Activated T-cell treated with anti-CD3 and anti-CD28 coated beads, Interleukin-2, amount 50 U/mL, for 24 hours (primary cell): ENCODE measurements at regions not wholly inside any gene's neighbourhood (a gene's known extent, or its start where the extent isn't known, plus 50 kb on each side); places are given as distances from the start of the nearest gene placed in this dataset.

Source experiments
- DNase-seq: peaks from one replicate; pipeline ENCODE4 v3.0.0-alpha.2; 2020
- H3K27ac Mint-ChIP-seq: 2 replicates; pipeline ENCODE4 v1.8.0; 2020; ENCODE audit warnings: mild to moderate bottlenecking, mixed read lengths
- H3K27me3 Mint-ChIP-seq: 2 replicates; pipeline ENCODE4 v1.8.0; 2020; ENCODE audit warnings: mixed read lengths
- H3K36me3 Mint-ChIP-seq: 2 replicates; pipeline ENCODE4 v1.8.0; 2020; ENCODE audit warnings: low read depth, mixed read lengths
- H3K4me1 Mint-ChIP-seq: 2 replicates; pipeline ENCODE4 v1.8.0; 2020; ENCODE audit warnings: low read depth, mixed read lengths
- H3K4me3 Mint-ChIP-seq: 2 replicates; pipeline ENCODE4 v1.8.0; 2020; ENCODE audit warnings: mild to moderate bottlenecking, moderate library complexity, mixed read lengths
- H3K9me3 Mint-ChIP-seq: 2 replicates; pipeline ENCODE4 v1.8.0; 2020; ENCODE audit warnings: mixed read lengths

DNA sequence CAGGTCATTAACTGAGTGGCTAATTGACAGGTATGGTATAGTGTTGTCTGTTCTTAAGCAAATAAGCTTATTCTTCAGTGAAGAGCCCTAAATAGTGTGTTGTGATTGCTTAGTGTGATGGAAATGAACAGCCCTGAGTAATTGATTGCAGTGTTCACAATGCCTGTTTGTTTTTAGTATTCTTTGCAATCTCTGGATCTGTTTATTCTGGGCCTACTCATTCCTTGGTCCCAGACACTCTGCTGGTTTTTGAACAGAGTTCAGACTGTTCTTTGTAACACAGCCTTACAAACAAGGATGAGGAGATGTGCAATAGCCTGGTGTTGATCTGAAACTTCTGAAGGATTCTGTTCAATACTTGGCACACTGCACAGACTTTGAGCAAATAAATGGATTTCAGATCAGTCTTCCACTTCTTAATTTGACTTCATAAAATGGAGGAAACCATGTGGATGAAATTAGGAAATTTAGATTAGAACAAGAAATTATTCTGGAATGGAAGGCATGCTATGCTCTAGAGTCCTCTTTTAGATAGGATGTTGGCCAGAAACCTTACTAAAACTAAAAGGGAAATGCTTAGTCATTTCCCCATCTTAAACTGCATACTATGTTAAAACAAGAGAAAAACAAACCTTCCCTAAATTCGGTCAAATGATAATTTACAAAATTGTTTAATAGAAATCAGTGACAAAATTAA is 444.2 kb upstream of the SEMA3D start:
- Mint-ChIP-seq H3K9me3 (peaks cover 3% of the 10 kb centered on the region), H3K4me3 (no peak overlapping the region), H3K36me3 (no peaks in the 10 kb centered on the region), H3K4me1 (no peaks in the 10 kb centered on the region), H3K27me3 (no peaks in the 10 kb centered on the region), H3K27ac (no peak overlapping the region)
- DNase-seq: no peak

DNA sequence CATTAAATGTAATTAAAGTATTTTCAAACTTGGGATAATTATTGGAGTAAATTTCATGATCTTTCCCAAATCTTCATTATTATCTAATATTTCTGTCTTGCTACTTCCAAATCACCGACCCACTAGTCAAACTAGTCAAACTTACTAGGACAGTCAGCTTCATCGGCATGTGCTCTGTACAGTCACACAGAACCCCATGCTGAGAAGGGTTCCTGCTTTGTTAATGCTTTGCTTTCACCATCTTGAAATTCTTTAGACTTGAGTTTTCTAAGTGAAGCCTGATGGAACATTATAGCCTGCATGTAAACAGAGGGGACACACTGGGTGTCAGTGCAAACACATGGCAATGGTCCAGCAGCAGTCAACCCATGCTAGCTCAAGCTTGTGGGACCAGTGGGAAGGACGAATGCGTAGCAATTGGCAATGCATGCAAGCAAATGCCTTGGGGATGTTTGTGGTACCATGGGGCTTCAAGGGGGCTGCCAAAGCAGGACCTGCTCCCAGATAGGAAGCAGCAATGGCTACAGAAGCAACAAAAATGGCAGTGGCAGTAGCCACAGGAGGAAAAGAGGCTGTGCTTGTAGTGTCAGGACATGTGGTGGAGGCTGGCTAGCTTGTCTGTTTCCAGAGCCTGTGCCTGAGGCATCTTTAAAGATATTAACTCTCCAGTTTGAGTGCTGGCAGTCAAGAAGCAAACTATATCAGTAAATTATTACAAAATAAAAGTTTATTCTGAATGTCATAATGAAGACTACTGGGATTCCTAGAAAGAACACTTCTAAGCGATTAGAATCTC is 441.1 kb upstream of the SEMA3D start:
- H3K27ac Mint-ChIP-seq: no peak overlapping the region
- H3K4me1 Mint-ChIP-seq: no peaks in the 10 kb centered on the region
- DNase-seq: no peak
- H3K4me3 Mint-ChIP-seq: no peak overlapping the region
- peaks cover 10% of the 10 kb centered on the region for H3K9me3 Mint-ChIP-seq
- no peaks in the 10 kb centered on the region for H3K27me3 Mint-ChIP-seq
- no peaks in the 10 kb centered on the region for H3K36me3 Mint-ChIP-seq

DNA sequence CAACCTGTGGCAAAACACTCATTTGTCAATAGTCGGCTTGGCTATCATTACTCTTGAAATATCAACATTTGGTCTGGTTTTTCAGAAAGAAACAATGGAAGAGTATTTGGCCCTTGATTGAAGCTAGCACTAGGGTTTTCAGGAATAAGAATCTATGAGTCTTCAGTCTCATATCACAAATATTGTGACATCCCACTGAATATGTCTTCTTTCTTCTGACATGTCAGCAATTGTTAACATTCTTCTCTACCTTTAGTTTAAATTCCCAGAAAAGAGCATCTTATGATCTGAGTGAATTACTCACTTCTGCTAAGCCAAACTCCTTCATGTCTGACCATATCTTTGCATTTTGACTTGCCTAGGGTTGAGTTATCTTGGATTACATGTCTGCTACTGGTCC is 435.2 kb upstream of the SEMA3D start:
- peaks cover 15% of the 10 kb centered on the region for H3K9me3 Mint-ChIP-seq
- H3K36me3 Mint-ChIP-seq: no peaks in the 10 kb centered on the region
- no peak for DNase-seq

DNA sequence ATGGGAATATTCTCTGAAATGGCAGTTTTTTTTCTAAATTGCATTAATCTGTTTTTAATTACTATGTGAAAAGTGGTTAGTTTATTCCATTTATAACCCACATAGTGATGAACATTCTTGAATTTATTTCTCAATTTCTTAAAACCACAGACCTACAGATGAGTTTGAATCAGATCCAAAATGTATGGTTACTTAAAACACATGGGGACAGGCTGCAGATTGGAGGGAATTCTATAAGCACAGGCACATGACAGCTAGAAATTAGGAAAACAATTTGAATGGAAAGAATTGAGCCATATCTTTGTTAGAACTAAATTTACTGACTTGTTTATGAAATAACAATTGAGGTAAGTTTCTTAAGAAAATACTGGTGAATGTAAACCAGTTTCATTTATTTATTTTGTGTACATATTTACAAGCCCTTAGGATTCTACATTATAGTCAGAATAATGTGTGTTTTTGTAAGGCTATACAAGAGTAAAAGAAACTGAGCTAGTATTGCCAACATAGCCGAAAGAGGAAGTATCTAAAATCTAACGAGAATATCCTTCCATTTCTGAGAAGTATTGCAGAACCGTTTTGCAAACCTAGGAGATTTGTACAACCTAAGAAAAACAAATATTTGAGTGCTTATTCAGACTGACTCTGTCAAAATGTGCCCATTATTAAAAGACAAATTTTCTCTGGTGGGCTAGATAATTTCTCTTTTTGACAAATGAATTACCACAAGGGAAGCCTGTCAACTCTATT is 434.3 kb upstream of the SEMA3D start:
- Mint-ChIP-seq H3K4me1 (no peaks in the 10 kb centered on the region), H3K27ac (no peak overlapping the region), H3K9me3 (peaks cover 15% of the 10 kb centered on the region), H3K36me3 (no peaks in the 10 kb centered on the region), H3K4me3 (no peak overlapping the region), H3K27me3 (no peaks in the 10 kb centered on the region)
- DNase-seq: no peak

More for the DNA sequence above, 435.2 kb upstream of the SEMA3D start:
- H3K4me1 Mint-ChIP-seq: no peaks in the 10 kb centered on the region
- H3K27ac Mint-ChIP-seq: no peak overlapping the region
- H3K4me3 Mint-ChIP-seq: no peak overlapping the region
- no peaks in the 10 kb centered on the region for H3K27me3 Mint-ChIP-seq

DNA sequence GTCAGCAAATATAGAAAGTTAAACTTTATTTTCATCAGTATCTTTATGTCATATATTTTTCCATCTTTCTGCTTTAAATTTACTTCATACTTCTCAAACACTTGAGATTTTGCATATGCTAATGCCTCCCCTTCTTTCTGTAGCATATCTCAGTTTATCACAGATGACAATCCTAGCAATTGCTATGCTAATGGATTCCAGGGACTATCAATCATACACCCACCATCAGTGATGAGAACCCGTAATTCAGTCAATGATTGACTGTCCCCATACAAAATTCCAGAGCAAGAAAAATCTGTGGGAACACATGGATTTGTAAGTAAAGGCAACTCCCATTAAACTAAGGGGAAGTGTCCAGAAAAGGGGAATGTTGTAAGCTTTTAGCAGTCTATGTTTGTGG is 432.4 kb upstream of the SEMA3D start:
- no peaks in the 10 kb centered on the region for H3K36me3 Mint-ChIP-seq
- H3K4me1 Mint-ChIP-seq: no peaks in the 10 kb centered on the region
- peaks cover 19% of the 10 kb centered on the region for H3K9me3 Mint-ChIP-seq
- no peaks in the 10 kb centered on the region for H3K27me3 Mint-ChIP-seq
- H3K4me3 Mint-ChIP-seq: no peak overlapping the region
- DNase-seq: no peak
- H3K27ac Mint-ChIP-seq: no peak overlapping the region

DNA sequence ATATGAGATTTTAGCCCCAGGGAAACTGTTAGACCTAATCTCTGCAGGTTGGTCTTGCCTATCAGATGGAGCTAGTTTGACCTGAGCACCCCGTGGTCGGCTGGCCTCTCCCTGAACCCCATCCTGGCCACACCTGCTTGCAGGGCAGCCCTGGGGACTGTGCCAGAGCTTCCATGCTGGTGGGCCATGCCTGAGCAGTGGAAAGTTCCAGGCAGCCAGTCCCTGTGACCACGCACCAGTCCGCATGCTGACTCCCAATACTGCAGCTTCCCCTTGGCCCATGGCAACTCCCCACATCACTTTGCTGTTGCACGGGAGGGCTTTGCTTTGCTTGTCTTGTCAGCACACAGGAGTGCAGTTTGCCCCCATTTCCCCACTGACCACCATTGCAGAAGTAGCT is 427.8 kb upstream of the SEMA3D start:
- no peak for DNase-seq
- Mint-ChIP-seq H3K27ac (no peak overlapping the region), H3K4me3 (no peak overlapping the region), H3K27me3 (no peaks in the 10 kb centered on the region), H3K9me3 (peaks cover 13% of the 10 kb centered on the region), H3K4me1 (no peaks in the 10 kb centered on the region), H3K36me3 (no peaks in the 10 kb centered on the region)

DNA sequence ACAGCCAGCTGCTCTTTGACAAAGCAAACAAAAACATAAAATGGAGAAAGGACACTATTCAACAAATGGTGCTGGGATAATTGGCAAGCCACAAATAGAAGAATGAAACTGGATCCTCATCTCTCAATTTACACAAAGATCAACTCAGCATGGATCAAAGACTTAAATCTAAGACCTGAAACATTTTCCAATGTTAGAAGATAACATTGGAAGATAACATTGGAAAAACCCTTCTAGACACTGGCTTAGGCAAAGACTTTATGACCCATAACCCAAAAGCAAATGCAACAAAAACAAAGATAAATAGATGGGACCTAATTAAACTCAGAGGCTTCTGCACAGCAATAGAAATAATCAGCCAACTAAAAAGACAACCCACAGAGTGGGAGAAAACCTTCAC is 425.7 kb upstream of the SEMA3D start:
- Mint-ChIP-seq H3K9me3 (peaks cover 12% of the 10 kb centered on the region), H3K27me3 (no peaks in the 10 kb centered on the region), H3K36me3 (no peaks in the 10 kb centered on the region)

DNA sequence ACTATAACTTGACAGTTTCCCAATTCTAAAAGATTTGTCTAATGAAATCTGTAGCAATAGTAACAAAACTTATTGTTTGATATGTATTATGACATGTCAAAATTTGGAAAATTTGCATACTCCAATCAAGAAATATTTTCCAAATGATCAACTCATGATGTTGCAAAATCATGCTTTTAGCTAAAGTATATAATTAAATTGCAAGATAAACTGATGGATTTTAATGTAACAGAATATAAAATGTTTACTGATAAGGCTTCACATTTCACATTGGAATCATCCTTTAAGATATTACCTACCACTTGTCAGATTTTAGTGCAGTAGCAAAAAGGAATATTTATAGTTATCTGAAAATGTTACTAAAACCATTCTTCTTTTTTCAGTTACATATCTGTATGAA is 421.9 kb upstream of the SEMA3D start:
- DNase-seq: no peak
- Mint-ChIP-seq H3K36me3 (no peaks in the 10 kb centered on the region), H3K27ac (no peak overlapping the region)

More for the DNA sequence above, 425.7 kb upstream of the SEMA3D start:
- Mint-ChIP-seq H3K4me3 (no peak overlapping the region), H3K27ac (no peak overlapping the region), H3K4me1 (no peaks in the 10 kb centered on the region)
- no peak for DNase-seq

DNA sequence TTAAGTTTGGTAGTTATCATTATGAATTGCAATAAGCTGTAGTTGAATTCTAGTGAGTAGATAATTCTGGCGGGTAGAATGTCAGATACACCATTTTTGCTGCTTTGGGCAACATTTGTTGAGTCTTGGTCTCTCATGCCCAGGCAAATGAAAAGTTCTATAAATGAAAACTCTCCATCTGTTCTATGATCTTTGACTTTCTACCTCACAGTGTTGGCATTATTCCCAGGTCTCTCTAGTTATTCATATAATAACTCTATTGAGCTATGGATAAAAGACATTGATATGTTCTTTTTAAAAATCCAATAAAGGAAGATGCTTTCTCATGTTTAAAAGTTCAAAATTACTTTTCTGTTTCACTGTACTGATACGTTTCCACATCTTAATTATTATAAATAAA is 415.3 kb upstream of the SEMA3D start:
- DNase-seq: no peak
- no peaks in the 10 kb centered on the region for H3K4me1 Mint-ChIP-seq
- H3K4me3 Mint-ChIP-seq: no peak overlapping the region
- H3K27ac Mint-ChIP-seq: no peak overlapping the region
- H3K9me3 Mint-ChIP-seq: peaks cover 2% of the 10 kb centered on the region
- no peaks in the 10 kb centered on the region for H3K27me3 Mint-ChIP-seq
- H3K36me3 Mint-ChIP-seq: no peaks in the 10 kb centered on the region

More for the DNA sequence above, 421.9 kb upstream of the SEMA3D start:
- Mint-ChIP-seq H3K4me1 (no peaks in the 10 kb centered on the region), H3K27me3 (no peaks in the 10 kb centered on the region), H3K9me3 (peaks cover 5% of the 10 kb centered on the region), H3K4me3 (no peak overlapping the region)

DNA sequence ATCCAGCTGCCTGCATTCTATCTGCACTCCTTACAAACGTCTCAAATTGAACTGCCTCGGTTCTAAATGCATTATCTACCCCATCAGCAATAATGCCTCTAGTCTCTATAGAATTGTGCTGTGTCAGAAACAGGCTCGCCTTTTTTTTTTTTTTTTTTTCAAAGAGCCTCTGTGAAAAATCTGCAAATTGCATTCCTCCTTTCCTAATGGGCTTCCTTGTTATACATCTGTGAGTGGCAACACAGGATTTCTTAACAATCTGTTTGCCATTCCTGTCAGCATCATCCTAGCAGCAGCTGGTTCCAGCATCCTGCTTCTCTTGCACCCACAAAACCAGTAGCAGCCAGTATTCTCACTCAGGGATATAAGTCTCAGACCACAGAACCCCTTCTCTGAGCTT is 413.5 kb upstream of the SEMA3D start:
- Mint-ChIP-seq H3K4me1 (no peaks in the 10 kb centered on the region), H3K9me3 (peaks cover 2% of the 10 kb centered on the region), H3K27me3 (no peaks in the 10 kb centered on the region), H3K27ac (no peak overlapping the region), H3K36me3 (no peaks in the 10 kb centered on the region), H3K4me3 (no peak overlapping the region)
- DNase-seq: no peak

DNA sequence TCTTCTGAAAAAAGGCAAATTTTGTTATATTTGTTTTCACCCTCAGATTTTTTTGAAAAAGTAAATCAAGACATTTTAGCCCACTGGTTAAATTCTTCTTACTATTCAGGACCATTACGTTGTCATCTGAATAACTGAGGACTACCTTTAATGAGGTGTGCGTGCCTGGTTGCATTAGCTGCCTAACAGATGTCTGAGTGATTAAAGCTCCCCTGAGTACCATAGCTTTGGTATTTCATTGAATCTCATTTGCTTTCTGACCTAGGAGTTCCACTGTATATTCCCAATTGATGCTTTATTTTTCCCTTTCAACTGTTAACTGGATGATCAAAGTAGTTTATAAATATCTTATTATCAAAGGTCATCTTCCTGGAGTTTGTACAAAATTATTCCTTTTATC is 410.0 kb upstream of the SEMA3D start:
- H3K36me3 Mint-ChIP-seq: no peaks in the 10 kb centered on the region
- H3K27ac Mint-ChIP-seq: no peak overlapping the region
- H3K27me3 Mint-ChIP-seq: no peaks in the 10 kb centered on the region
- no peak for DNase-seq
- no peaks in the 10 kb centered on the region for H3K9me3 Mint-ChIP-seq
- H3K4me1 Mint-ChIP-seq: no peaks in the 10 kb centered on the region
- no peak overlapping the region for H3K4me3 Mint-ChIP-seq

DNA sequence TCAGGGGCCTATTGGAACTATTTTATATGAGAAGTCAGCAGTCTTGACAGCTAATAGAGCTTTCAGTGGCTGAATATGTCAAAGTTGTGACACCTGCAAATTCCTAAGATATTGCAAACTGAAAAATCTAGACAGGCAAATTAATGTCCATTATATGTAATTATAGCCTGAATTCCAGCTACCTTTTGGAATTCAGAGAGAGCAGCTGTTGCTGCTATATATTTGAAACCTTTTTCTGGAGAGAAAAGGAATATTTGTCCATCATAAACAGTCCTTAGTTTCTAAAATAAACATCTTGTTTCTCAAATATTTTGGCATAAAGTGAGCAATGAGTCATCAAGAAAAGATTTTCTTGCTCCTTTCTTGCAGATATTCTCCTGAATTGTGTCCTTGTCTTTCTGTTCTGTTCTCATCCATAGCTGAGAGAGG is 408.9 kb upstream of the SEMA3D start:
- no peaks in the 10 kb centered on the region for H3K9me3 Mint-ChIP-seq
- H3K36me3 Mint-ChIP-seq: no peaks in the 10 kb centered on the region
- DNase-seq: no peak
- H3K4me1 Mint-ChIP-seq: no peaks in the 10 kb centered on the region
- H3K4me3 Mint-ChIP-seq: no peak overlapping the region
- no peaks in the 10 kb centered on the region for H3K27me3 Mint-ChIP-seq
- H3K27ac Mint-ChIP-seq: no peak overlapping the region

DNA sequence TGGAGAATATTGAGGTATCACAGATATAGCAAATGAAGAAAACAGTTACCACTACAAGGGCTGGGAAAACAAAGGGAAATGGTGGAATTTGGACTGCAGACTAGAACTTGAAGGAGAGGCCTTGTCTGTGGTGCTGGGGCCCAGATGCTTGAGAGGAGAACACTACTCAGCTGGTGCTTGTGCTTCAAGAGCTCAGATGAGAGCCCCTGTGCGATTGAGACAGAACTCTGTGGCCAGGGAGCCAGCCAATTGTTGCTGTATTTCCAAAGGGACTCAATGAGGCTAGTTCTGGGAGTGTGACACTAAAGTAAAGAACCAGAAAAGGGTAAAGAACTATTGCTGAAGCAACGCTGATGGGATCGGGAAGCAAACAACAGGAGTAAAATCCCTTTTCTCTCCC is 406.5 kb upstream of the SEMA3D start:
- DNase-seq: no peak

DNA sequence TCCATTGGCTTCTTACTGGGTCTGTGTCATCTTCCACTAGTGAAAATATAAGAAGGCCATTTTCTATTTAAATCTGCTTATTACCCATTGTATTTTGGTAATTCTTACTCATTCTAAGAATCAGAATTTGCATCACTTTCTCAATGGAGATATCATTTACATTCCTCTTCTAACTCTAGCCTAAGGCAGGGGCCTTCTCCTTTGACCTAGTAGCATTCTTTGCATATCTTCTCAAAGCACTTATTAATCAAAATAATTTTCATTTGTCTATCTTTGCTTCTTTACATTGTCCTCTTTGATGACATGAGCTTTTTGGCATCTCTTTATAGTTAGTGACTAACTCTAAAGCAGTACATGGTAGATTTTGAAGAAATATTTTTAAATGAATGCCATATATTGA is 400.9 kb upstream of the SEMA3D start:
- no peaks in the 10 kb centered on the region for H3K4me1 Mint-ChIP-seq
- H3K36me3 Mint-ChIP-seq: no peaks in the 10 kb centered on the region
- no peaks in the 10 kb centered on the region for H3K27me3 Mint-ChIP-seq
- no peak for DNase-seq
- H3K4me3 Mint-ChIP-seq: no peak overlapping the region
- no peak overlapping the region for H3K27ac Mint-ChIP-seq
- peaks cover 6% of the 10 kb centered on the region for H3K9me3 Mint-ChIP-seq

More for the DNA sequence above, 406.5 kb upstream of the SEMA3D start:
- Mint-ChIP-seq H3K9me3 (peaks cover 2% of the 10 kb centered on the region), H3K4me1 (no peaks in the 10 kb centered on the region), H3K36me3 (no peaks in the 10 kb centered on the region), H3K4me3 (no peak overlapping the region), H3K27ac (no peak overlapping the region), H3K27me3 (no peaks in the 10 kb centered on the region)

DNA sequence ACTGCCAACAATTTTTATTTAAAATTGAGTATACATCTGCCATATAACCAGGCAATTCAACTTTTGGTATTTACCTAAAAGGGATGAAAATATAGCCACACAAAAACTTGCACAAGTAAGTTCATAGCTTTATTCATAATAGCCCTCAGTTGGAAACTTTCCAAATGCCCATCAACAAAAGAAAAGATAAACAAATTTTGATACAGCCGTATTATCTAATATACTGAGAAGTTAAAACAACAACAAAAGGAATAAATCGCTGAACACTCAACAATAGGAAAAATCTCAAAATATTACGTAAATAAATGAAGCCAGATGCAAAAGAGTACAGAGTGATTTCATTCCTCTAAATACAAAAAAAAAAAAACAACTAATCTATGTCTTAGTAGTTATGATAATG is 399.2 kb upstream of the SEMA3D start:
- Mint-ChIP-seq H3K9me3 (peaks cover 8% of the 10 kb centered on the region), H3K27me3 (no peaks in the 10 kb centered on the region), H3K4me3 (no peak overlapping the region), H3K4me1 (no peaks in the 10 kb centered on the region), H3K27ac (no peak overlapping the region), H3K36me3 (no peaks in the 10 kb centered on the region)
- DNase-seq: no peak
